ENCODE measurements at regions not wholly inside any gene's neighbourhood (a gene's known extent, or its start where the extent isn't known, plus 50 kb on each side); places are given as distances from the start of the nearest gene placed in this dataset.

- TF ChIP-seq OVOL2 (CRISPR knock-in tag; IDR thresholded peaks at IDR 0.05; ENCODE audit: borderline replicate concordance) (no peak), E2F4 (CRISPR knock-in tag; IDR thresholded peaks at IDR 0.05; ENCODE audit: borderline replicate concordance, low read depth) (no peak), CTCF (IDR thresholded peaks at IDR 0.05) (no peak), SP1 (CRISPR knock-in tag; conservative IDR thresholded peaks at IDR 0.05) (no peak), ZBTB21 (CRISPR knock-in tag; IDR thresholded peaks at IDR 0.05; ENCODE audit: borderline replicate concordance) (no peak), STAT6 (CRISPR knock-in tag; conservative IDR thresholded peaks at IDR 0.05; ENCODE audit: low read depth) (no peak), TCF7 (CRISPR knock-in tag; IDR thresholded peaks at IDR 0.05; ENCODE audit: low read depth) (no peak), JAZF1 (CRISPR knock-in tag; IDR thresholded peaks at IDR 0.05) (no peak), ZNF396 (CRISPR knock-in tag; IDR thresholded peaks at IDR 0.05; ENCODE audit: borderline replicate concordance) (no peak), USF2 (CRISPR knock-in tag; IDR thresholded peaks at IDR 0.05) (no peak), ZNF423 (CRISPR knock-in tag; IDR thresholded peaks at IDR 0.05) (no peak), ZNF138 (CRISPR knock-in tag; conservative IDR thresholded peaks at IDR 0.05) (no peak), NR2C2 (CRISPR knock-in tag; IDR thresholded peaks at IDR 0.05) (no peak)
Observed at GRCh38 chr14:34147461-34147860, 196.6 kb upstream of the EGLN3 start.
